ENCODE measurements at regions not wholly inside any gene's neighbourhood (a gene's known extent, or its start where the extent isn't known, plus 50 kb on each side); places are given as distances from the start of the nearest gene placed in this dataset.
"Not testable (repeated sequence)": the region's sequence is repeated elsewhere in the genome, so short reads cannot be mapped to it uniquely, and the experiment has no call there.

DNA sequence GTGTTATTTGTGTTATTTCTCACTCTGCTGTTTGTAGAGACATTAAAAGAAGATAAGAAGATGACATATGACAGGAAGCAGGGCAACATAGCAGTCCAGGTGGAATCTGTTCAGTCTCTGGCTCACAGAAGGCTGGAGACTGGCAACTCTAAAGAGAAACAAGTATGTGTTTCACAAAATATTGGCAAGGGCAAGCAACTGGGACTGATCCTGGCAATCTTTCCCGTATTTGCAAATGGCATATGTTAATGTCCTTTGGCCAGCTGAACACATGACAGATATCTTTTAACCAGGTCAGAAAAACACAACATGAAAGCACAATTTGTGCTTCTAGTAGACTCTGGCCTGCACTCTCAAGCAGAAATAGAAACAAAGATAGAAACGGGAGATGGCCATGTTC lies 1354.1 kb upstream of the EPHA6 start:
- no peak for DNase-seq (ENCODE audit: low read depth, low spot score)

DNA sequence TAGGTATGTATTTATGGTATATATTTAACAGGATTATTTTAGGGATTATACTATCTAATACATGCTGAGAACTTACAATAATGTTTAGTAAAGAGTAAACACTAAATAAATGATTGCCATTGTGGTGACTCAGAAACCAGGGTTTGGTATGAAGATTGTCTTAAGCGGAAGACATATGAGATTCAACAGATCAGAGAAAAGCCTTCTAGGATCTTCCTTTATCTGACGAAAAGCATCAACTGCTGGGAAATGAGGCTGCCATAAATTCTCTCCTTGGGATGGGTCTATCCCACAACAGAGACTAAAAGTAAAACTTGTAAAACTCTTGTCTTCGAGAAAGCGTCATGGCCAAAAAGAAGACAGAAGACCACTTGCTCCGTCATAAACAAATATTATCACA lies 1352.2 kb upstream of the EPHA6 start:
- DNase-seq (ENCODE audit: low read depth, low spot score), result no peak

DNA sequence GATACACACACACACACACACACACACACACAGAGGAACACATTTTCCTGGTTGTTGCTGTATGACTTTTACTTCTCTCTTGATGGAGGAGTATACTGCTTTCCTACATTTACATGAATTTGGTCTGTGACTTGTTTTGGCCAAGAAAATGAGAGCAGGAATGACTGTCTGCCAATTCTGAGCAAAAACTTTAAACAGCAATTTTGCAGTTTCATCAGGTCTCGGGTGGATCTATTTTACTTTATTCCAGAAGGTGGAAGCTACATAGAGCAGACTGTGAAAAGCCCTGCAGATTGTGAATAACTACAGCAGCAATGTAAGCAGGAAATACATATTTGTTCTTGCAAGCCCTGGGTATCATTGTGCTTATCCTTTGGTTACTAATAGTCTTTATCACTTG lies 1350.0 kb upstream of the EPHA6 start:
- no peak for DNase-seq (ENCODE audit: low read depth, low spot score)

DNA sequence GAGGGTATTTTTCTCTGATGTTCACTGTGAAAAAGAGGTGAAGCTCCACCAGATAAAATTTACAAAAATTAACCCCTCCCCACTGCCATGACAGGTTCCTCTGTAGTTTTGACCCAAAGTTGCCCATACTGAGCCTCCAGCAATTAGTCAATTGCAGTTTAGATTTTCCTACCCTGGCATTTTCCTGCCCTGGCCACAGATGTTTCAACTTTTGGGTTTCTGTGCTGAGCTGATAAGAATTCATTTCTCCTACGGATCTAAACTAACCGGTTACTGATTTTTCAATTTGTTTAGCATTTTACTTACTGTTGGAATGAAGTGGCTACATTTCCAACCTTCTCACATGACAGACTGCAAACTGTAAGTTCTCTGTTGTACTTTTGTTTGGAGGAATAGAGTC lies 1346.1 kb upstream of the EPHA6 start:
- no peak for DNase-seq (ENCODE audit: low read depth, low spot score)

DNA sequence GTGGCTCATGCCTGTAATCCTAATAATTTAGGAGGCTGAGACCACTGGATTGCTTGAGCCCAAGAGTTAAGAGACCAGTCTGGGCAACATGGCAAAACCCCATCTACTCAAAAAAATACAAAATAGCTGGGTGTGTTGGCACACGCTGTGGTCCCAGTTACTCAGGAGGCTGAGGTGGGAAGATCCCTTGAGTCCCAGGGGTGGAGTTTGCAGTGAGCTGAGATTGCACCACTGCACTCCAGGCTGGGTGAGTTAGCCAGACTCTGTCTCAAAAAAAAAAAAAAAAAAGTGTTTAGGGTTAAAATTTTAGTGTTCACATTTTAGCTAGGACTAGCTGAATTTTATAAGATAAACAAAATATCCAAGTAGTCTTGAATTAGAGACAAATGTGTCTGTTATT lies 1340.1 kb upstream of the EPHA6 start:
- no peak for DNase-seq (ENCODE audit: low read depth, low spot score)

DNA sequence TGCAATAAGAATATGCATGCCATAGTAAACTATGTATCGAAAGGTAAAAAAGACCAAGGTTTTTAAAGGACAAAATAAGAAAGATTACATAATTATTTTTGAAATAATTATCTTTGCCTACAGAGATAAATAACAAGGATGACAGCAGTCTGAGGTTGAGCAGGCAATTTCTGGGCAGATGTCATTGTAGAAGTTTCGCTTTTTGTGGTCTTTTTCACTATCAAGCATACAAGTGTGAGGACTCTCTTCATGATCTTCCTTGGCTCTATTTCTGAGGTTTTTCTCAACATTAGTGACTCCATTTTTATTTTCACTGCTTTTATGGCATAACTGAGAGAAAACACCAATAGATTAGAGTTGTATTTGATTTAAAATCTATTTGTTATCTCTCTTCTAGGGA lies 1337.9 kb upstream of the EPHA6 start:
- DNase-seq (ENCODE audit: low read depth, low spot score), result no peak

DNA sequence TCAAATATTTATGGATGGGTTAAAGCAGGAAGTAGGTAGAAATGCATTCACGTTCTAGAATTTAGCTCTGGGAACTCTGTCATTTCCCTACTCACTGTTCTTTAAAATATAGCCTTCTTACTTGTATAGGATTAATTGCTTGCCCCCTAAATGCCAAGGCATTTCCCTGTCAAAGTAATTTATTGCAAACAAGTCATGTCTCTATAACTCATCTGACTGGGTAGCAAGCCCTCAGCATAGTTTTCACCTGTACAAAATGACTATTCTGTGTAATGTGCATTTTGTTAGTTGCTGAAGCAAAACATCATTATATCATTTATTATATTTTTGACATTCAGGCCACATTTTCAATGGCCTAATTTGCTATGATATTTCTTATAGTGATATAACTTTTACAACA lies 1308.2 kb upstream of the EPHA6 start:
- no peak for DNase-seq (ENCODE audit: low read depth, low spot score)

DNA sequence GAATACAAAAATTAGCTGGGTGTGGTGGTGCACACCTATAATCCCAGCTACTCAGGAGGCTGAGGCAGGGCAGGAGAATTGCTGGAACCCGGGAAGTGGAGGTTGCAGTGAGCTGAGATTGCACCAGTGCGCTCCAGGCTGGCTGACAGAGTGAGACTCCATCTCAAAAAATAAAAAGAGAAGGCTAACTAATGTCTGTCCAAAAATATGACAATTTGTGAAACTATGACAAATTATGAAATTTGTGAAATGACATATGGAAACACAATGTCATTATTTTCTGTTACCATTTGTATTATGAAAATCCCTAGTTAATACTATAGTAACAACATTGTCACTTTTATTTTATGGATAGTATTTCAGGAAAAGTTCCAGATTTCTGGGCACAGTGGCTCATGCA lies 1306.3 kb upstream of the EPHA6 start:
- DNase-seq (ENCODE audit: low read depth, low spot score), result no peak

DNA sequence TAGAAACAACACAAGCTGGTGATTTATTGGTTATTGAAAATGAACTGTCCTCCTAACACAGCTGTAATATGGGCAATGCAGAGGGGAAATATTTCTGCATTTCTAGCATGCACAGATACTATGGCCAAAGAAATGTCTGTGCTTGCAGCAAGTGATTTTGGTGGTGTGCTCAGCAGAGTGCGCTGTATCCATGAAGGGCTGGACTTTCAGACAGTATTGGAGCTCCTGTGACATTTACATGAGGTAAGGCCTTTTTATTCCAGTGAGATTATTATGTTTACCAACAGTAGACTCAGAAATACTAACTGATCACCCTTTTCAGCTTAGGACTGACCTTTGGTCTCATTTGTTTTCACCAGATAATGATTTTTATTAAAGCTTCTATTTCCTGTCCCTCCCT lies 1302.6 kb upstream of the EPHA6 start:
- DNase-seq (ENCODE audit: low read depth, low spot score), result no peak

DNA sequence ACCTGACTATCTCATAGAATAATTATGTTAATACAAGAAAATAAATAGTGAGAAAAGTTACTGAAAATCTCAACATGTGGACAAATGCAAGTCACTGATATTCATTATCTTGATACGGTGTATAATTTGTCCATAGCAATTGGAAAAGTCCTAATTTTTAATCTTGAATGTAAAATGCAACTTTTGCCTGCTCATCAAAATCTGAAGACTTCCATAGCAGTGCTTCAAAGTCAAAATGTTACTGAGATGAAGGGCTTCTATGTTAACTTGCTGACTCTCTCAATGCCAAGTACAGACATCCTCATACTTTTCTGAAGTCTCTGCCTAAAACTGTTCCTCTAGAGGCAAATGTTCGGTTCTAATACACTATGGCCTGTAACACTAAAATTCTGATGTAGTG lies 1300.1 kb upstream of the EPHA6 start:
- no peak for DNase-seq (ENCODE audit: low read depth, low spot score)

DNA sequence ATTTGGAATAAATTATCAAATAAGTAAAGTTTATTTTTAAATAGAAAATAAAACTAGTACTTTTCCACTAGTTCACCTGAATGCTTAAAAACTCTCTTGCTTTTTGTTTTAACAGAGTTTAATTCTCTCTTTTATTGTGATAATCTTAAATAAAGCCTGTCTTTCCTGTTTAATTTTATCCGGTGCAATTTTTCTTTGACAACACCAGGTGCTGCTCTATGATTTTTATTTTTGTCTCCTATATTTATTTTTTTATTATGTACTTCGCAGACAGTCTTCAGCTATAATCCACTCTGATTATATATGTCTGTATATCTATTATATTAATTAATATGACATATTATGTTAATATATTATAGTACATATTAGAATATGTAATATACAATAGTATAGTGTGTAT lies 1293.0 kb upstream of the EPHA6 start:
- no peak for DNase-seq (ENCODE audit: low read depth, low spot score)

DNA sequence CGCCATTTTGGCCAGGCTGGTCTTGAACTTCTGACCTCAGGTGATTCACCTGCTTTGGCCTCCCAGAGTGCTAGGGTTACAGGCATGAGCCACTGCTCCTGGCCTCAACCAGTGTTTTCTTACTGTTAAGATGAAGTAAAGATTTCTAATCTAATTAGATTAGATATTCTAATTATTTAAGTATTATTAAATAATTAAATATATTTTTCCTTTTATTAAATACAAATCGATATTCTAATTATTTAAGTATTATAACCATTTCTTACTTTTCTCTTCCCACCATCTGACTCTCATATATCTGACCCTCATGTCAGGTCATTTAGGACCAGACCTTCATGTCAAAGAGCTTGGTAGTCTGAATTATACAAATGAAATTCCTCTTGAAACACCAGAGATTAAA lies 1291.9 kb upstream of the EPHA6 start:
- DNase-seq (ENCODE audit: low read depth, low spot score), result no peak

DNA sequence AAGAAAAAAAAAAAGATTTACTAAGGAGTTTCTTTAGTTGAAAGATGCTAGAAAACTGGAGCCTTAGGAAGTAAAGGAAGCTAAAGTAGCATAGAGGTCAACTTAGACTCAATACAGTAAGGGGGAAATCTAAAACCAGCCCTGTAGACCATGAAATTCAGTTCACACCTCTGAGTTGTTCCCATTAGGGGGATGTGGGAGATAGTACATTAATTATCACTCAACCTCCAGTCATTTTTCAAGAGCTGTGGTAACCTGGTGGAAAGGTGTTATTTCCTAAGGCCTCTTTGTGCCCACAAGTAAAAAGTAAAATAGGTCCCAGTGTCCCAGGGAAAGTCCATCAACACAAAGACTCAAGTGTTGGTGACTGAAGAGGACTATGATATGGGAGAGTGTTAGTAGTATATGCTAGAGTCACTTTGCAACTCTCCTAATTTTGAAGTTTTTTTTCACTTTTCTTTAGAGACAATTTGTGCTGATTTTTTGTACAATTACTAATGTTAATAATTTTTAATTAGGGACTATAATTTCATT lies 1274.4 kb upstream of the EPHA6 start:
- DNase-seq (ENCODE audit: low read depth, low spot score), result no peak

DNA sequence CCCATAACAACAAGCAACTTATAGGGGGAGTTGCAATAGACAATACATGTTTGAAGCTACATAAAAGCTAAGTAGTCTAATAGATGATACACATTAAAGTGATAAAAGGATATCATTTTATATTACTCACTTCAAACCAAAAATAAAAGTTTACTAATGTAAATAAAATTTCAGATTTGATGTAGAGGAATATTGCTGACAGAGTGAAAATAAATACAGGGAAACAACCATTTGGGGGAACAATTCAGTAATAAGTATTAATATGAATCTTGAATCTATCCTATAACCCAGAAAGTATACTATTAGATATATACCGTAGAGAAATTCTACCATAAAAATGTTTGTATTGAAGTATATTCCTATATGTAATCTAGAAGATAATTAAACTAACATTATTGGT lies 1248.9 kb upstream of the EPHA6 start:
- no peak for DNase-seq (ENCODE audit: low read depth, low spot score)

DNA sequence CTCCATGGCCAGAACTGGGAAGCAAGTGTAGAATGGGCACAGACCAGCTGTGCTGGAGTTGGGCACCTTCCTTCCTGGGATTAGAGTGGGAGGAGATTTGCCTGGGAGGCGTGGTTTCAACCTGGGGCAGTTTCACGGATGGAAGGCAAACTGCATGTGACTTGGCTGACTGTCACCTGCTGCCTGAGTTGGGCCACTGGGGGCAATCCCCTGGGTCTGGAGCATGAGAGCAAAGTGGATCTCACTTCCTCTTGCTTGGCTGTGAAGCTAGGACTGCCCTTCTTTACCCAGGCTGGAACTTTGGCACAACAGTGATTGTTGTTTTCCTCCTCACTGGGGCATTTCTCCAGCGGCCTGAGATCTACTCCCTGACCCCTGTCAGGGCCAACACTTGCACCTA lies 1247.0 kb upstream of the EPHA6 start:
- DNase-seq (ENCODE audit: low read depth, low spot score), result no peak

DNA sequence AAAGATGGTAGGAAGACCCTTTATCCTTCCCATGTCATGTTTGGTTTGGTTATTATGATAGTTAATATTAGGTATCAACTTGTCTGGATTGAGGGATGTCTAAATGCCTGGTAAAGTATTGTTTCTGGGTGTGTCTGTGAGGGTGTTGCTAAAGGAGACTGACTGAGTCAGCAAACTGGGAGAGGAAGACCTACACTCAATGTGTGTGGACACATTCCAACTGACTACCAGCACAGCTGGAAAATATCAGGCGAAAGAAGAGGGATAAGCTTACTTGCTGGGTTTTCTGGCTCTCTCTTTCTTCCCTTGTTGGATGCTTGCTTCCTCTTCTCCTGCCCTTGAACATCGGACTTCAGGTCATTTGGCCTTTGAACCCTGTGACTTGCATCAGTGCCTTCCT lies 1227.6 kb upstream of the EPHA6 start:
- no peak for DNase-seq (ENCODE audit: low read depth, low spot score)

DNA sequence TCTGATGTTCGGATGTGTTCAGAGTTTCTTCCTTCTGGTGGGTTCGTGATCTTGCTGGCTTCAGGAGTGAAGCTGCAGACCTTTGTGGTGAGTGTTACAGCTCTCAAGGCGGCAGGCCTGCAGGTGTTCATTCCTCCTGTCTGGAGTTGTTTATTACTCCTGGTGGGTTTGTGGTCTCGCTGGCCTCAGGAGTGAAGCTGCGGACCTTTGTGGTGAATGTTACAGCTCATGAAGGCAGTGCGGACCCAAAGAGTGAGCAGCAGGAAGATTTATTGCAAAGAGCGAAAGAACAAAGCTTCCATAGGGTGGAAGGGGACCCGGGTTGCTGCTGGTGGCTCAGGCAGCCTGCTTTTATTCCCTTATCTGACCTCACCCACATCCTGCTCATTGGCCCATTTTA lies 1226.8 kb upstream of the EPHA6 start:
- not testable (repeated sequence) for DNase-seq (ENCODE audit: low read depth, low spot score)

DNA sequence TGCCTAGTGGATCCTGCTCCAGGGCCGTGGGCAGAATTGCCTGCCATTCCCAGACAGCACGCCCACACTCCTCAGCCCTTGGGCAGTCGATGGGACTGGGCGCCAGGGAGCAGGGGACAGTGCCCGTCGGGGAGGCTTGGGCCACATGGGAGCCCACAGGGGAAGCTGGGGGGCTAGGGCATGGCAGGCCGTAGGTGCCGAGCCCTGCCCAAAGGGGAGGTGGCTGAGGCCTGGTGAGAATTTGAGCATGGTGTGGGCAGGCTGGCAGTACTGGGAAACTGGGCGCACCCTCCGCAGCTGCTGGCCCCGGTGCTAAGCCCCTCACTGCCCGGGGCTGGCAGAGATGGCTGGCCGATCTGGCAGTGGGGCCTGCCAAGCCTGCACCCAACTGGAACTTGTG lies 1225.9 kb upstream of the EPHA6 start:
- no peak for DNase-seq (ENCODE audit: low read depth, low spot score)

DNA sequence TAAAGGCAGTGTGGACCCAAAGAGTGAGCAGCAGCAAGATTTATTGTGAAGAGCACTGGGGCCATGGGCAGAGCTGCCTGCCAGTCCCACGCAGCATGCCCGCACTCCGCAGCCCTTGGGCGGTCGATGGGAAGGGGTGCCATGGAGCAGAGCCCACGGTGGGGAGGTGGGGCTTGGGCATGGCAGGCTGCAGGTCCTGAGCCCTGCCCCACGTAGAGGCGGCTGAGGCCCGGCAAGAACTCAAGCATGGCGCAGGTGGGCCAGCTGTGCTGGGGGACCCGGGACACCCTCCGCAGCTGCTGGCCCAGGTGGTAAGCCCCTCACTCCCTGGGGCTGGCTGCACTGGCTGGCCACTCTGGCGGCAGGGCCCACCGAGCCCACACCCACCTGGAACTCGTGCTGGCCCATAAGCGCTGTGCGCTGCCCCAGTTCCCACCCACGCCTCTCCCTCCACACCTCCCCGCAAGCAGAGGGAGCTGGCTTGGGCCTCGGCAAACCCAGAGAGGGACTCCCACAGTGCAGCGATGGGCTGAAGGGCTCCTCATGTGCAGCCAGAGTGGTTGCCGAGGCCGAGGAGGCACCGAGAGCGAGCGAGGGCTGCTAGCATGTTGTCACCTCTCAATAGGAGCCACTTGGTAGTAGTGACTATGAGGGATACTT lies 1218.8 kb upstream of the EPHA6 start:
- DNase-seq (ENCODE audit: low read depth, low spot score), result no peak

DNA sequence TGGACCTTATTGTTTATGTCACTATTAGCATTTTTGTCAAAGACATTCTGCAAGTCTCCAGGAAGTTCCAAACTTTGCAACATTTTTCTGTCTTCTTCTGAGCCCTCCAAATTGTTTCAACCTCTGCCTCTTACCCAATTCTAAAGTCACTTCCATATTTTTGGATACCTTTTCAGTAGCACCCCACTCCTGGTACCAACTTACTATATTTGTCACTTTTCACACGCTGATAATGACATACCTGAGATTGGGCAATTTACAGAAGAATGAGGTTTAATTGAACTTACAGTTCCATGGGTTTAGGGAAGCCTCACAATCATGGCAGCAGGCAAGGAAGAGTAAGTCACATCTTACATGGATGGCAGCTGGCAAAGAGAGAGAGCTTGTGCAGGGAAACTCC lies 1206.5 kb upstream of the EPHA6 start:
- no peak for DNase-seq (ENCODE audit: low read depth, low spot score)

DNA sequence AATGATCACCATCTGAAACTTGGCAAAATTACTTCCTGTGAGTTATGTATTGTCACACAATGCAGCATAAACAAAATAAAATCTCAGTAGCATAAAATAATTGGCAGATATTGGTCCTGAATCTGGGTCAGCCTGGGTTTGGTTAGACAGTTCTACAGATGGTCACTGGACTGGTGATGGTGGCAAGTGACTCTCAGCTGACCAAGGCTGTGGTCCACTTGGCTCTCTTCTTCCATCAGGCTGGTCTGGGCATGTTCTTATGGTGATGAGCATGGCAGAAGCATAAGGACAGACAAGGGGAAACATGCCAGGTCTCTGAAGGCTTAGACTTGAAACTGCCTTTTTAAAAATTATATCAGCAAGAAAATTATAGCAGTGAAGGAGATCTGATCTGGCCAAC lies 1205.0 kb upstream of the EPHA6 start:
- no peak for DNase-seq (ENCODE audit: low read depth, low spot score)

DNA sequence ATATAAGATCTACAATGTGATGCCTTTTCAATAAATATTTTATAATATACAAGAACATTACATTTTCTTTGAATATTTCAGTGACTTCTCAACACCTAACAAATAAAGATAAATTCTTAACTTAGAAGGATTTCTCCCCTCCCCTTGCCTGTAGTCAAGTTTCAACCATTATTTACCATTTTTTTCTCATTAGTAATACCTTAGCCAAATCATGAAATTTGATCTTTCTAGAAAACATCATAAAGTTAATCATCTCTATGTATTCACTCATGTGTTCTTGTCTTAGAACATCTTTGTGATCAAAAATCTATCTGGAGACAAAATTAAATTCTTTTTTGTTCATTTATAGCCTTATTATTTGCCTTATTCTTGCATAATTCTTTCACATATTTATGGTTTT lies 1201.8 kb upstream of the EPHA6 start:
- no peak for DNase-seq (ENCODE audit: low read depth, low spot score)

DNA sequence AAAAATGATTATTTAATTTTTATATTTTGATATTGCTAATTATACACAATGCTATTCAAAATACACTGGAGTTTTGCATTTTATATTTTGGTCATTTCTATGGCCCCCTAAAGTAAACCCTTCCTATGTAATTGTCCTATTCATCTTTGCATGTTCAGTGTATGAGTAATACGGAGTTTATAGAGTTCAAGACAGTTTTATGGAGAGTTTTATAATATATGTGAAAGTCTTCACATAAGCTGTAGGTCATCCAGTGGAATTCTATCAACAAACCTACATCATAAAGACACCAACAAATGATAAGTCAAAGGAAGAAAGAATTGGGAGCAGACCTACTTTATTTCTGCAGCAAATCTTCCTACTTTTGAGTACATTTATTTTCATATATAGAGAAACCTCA lies 1200.4 kb upstream of the EPHA6 start:
- no peak for DNase-seq (ENCODE audit: low read depth, low spot score)

DNA sequence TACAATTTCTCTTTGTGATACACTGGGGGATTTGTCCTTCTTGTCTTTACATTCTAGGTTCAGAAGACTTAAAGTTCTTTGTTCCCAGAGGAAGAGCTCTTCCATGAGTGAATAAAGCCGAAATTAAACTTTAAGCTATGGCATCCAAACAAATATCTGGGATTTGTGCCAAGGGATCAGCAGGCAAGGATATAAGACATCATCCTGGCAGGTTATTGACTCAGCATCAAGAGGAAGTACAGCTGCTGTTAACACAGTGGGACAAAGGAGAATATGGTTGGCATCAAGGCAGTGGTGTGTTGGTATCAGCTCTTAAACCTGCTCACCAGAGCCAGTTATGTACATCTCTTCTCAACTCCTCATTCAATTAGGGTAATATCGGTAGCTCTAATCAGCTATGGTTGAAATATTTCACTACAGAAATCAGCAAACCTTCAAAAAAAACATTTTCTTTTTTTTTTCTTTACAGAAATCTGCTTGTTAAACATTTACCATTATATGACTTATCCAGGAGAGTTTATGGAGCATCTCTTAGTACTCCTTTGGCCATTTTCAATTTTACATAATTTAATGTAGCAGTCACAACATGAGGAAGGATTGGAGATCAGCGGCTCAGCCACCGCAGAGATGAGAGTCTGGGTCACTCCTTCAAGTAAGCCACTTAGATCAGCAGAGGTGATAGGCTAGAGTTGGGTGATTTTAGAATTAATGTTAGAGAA lies 1198.6 kb upstream of the EPHA6 start:
- no peak for DNase-seq (ENCODE audit: low read depth, low spot score)
